NCI-H1417 (cell line): ENCODE measurements at regions not wholly inside any gene's neighbourhood (a gene's known extent, or its start where the extent isn't known, plus 50 kb on each side); places are given as distances from the start of the nearest gene placed in this dataset.
A peak's percentile ranks its signal among the peaks of the same experiment; 100 is the strongest.
"Not testable (repeated sequence)": the region's sequence is repeated elsewhere in the genome, so short reads cannot be mapped to it uniquely, and the experiment has no call there.

Experiments used
- DNase-seq, 3 experiments: peaks; one replicate each; lab custom pipeline; 2025; lab: John Stamatoyannopoulos, UW

GRCh38 chr6:6479785-6480184, 108.7 kb upstream of the LY86 start:
- DNase-seq, result no peak

- DNase-seq, result no peak
Observed at GRCh38 chr6:6482256-6482655, 106.3 kb upstream of the LY86 start.

- no peak for DNase-seq
Observed at GRCh38 chr6:6483168-6483567, 105.4 kb upstream of the LY86 start.

- no peak for DNase-seq
Observed at GRCh38 chr6:6483733-6484132, 104.8 kb upstream of the LY86 start.

- DNase-seq, result no peak
Observed at GRCh38 chr6:6484681-6485080, 103.8 kb upstream of the LY86 start.

- DNase-seq, result no peak
Observed at GRCh38 chr6:6486595-6486994, 101.9 kb upstream of the LY86 start.

GRCh38 chr6:6491761-6492160, 96.8 kb upstream of the LY86 start:
- no peak for DNase-seq

- no peak for DNase-seq
Observed at GRCh38 chr6:6492675-6493074, 95.8 kb upstream of the LY86 start.

GRCh38 chr6:6494139-6494538, 94.4 kb upstream of the LY86 start:
- DNase-seq, result not testable (repeated sequence)

GRCh38 chr6:6494677-6495076, 93.8 kb upstream of the LY86 start:
- DNase-seq, result peak in 2 of 3 experiments; percentile 14 to 20

- DNase-seq, result no peak
Observed at GRCh38 chr6:6495851-6496250, 92.7 kb upstream of the LY86 start.

GRCh38 chr6:6497541-6497940, 91.0 kb upstream of the LY86 start:
- DNase-seq, result no peak

GRCh38 chr6:6497976-6498375, 90.5 kb upstream of the LY86 start:
- no peak for DNase-seq

- DNase-seq, result no peak
Observed at GRCh38 chr6:6503191-6503590, 85.3 kb upstream of the LY86 start.

- no peak for DNase-seq
Observed at GRCh38 chr6:6505111-6505510, 83.4 kb upstream of the LY86 start.

GRCh38 chr6:6508643-6509042, 79.9 kb upstream of the LY86 start:
- DNase-seq, result no peak

- no peak for DNase-seq
Observed at GRCh38 chr6:6509284-6509683, 79.2 kb upstream of the LY86 start.

GRCh38 chr6:6512711-6513110, 75.8 kb upstream of the LY86 start:
- DNase-seq, result no peak

GRCh38 chr6:6515691-6516607, 72.6 kb upstream of the LY86 start:
- DNase-seq, result no peak

GRCh38 chr6:6516666-6517458, 71.7 kb upstream of the LY86 start:
- no peak for DNase-seq

- peak in 1 of 3 experiments; percentile 2 for DNase-seq
Observed at GRCh38 chr6:6518631-6519427, 69.7 kb upstream of the LY86 start.

GRCh38 chr6:6521961-6522482, 66.5 kb upstream of the LY86 start:
- no peak for DNase-seq
